ENCODE measurements at regions not wholly inside any gene's neighbourhood (a gene's known extent, or its start where the extent isn't known, plus 50 kb on each side); places are given as distances from the start of the nearest gene placed in this dataset.
"Not testable (repeated sequence)": the region's sequence is repeated elsewhere in the genome, so short reads cannot be mapped to it uniquely, and the experiment has no call there.

DNA sequence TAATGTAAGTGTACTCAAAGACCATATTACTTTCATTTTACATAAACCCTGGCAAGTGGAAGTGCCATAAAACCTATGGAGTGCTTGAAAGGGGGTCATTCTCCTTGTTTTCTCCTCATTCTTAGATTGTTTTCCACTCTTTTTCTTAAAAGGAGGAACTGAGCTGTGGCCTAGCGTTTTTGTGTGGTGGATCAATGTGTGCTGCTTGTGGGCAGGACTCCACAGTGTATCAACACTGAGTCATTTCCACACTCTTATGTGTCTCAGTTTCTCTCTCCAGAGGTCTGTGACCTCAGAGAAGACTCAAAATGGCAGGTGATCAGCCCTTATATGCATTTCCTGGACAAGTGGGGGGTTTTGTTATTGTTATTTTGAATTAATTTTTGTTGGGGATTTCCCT is 516.1 kb upstream of the CDH10 start:
- FAIRE-seq: no peak

- FAIRE-seq: no peak
These were observed 506.0 kb upstream of the CDH10 start for GRCh38 chr5:25150819-25151218.

DNA sequence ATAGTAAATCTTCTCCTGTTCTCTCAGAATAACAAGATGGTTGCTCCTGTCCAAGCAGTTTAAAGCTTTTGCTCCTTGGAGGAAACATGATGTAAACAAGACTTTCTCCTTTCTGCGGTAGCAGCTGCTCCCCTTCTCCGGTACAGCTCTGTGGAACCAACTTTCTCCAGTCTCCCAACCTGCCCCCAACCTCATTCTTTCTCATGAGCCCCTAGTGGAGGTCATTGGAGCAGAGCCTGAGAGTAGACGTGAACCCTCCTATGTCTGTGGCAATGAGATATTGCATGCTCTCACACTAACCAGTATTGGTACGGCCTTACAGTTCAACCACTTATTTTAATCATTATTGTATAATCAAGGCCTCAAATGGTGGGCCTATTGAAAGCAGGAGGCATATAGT is 483.8 kb upstream of the CDH10 start:
- no peak for FAIRE-seq

- no peak for FAIRE-seq
These were observed 474.9 kb upstream of the CDH10 start for GRCh38 chr5:25119650-25120049.

- FAIRE-seq: no peak
These were observed 463.1 kb upstream of the CDH10 start for GRCh38 chr5:25107853-25108252.

DNA sequence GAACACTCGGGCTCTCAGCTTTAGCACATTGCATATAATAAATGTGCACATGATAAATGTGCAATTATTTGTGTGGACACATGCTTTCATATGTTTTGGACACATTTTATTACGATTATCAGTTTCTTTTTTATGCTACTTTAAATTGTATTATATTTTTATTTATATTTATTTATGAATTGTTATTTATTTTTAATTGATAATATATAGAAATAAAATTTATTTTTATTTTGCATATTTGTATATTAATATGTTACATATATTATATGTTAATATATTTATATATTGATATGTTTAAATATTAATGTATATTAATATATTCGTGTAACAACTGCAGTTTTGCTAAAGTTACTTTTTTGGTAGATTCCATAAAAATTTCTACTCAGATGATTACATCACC is 454.8 kb upstream of the CDH10 start:
- peak; percentile 91 for FAIRE-seq

DNA sequence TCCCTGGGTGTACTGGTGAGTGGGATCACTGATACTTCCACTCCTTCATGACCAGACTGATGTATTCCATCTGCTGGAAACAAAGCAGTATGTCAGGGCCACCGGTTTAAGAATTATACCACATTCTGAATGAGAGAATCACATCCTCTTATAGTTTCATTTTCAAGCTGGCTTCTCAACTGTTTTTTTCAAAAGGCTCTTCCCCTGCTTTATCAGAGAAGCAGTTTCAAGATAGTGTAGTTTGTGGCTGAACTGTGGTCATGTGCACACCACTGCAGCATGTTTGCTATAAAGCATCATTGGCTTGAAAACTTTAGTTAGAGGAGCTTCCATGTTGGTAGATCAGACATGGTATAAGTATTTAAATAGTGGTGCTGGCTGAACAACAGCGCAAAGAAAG is 450.5 kb upstream of the CDH10 start:
- FAIRE-seq: no peak

DNA sequence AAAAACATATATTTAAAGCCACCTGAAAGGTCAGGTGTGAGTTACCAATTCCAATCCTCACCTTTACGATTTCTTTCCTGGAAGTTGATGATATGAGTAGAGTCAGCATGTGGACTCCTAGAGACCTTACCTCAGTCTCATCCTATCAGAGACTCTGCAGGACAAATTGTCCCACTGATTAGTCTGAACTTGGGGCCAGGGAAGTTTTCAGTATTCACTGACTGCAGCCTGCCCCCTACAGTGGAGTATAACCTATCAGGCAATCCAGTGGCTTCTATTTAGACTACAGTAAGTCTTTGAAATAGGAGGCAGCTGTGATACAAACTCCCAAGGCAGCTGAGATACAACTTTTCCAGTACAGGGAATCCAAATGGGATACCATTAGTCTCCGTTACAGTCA is 449.4 kb upstream of the CDH10 start:
- FAIRE-seq: no peak

DNA sequence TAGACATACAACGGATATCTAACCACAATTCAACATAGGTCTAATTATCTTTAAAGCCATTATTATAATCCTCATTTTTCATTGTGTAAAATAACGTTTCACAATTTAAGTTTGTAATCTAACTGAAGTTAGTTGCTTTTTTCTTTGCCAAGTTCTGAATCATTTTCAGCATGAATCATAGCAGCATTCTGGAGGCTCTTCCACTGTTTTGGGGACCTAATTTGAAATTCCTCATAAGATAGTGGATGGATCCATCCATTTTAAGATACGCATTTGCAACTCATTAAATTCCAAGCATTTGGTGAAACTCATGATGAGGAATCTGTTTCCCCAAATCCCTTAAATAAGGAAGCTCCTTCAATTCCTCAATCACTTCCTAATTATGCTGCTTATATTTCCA is 447.1 kb upstream of the CDH10 start:
- no peak for FAIRE-seq

DNA sequence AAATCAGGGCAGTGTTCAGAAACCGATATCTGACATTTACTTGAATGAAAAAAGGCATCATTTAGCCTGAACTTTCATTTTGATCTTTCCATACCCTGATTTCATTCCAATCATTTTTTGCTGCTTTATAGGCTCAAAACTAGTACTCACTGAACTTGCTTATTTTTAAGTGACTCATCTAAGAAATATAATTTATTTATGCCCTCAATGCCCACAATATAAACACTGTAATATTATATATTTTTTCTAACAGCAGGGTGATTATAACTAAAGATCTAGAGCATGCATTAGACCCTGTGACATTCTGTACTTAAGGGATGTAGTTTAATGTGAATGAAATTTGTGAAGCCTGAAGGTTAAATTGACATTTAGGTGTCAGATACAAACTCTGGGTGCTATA is 446.1 kb upstream of the CDH10 start:
- no peak for FAIRE-seq

DNA sequence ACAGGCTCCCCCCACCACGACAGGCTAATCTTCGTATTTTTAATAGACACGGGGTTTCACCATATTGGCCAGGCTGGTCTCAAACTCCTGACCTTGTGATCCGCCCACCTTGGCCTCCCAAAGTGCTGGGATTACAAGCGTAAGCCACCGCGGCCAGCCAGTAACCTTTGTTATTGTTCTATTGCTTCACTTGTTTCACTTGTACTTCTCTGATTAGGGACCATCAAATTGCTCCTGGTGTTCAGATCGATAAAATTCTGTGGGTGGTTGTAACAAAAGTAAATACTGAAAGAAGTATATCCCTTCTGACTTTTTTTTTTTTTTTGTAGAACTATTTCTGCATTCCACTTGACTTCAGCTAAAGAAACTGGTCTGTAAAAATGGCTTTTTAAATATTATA is 445.5 kb upstream of the CDH10 start:
- no peak for FAIRE-seq

- not testable (repeated sequence) for FAIRE-seq
These were observed 443.9 kb upstream of the CDH10 start for GRCh38 chr5:25088689-25089088.

DNA sequence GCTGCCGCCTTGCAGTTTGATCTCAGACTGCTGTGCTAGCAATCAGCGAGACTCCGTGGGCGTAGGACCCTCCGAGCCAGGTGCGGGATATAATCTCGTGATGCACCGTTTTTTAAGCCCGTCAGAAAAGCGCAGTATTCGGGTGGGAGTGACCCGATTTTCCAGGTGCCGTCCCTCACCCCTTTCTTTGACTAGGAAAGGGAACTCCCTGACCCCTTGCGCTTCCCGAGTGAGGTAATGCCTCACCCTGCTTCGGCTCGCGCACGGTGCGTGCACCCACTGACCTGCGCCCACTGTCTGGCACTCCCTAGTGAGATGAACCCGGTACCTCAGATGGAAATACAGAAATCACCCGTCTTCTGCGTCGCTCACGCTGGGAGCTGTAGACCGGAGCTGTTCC is 438.5 kb upstream of the CDH10 start:
- not testable (repeated sequence) for FAIRE-seq

DNA sequence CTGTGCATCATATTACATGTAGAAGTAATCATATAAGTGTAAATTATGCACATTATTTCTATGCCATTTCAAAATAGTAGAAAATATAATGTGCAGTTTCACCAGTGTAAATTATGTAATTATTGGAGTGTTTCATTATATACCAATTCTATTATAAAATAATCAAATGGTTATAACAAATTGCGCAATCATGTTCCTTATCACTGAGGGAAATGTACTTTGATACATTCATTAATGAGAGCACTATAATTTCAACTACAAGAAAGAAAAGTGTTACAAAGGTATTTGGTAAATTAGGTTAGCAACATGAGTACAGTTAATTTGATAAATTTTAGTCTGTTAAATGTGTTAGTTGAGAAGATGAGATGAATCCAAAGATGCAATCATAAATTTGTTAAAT is 421.5 kb upstream of the CDH10 start:
- FAIRE-seq: no peak

GRCh38 chr5:25064306-25064705 is 419.5 kb upstream of the CDH10 start:
- no peak for FAIRE-seq

DNA sequence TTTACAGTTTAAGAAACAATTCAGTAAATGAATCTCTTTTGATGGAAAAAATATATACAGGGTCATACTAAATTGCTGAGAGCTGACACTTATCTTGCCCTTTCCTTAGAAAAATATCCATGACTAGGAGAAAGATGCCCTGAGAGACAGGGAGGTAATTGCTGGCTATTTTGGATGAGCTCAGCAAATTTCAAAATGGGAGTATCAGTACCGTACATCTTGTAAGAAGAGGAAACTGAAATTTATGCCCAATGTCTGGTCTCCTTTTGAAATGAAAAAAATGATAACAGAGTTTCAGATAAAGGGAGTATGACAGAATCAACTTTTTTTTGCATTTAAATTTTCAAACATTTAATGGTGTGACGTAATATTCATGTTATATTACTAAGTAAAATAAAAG is 415.8 kb upstream of the CDH10 start:
- no peak for FAIRE-seq

- no peak for FAIRE-seq
These were observed 412.1 kb upstream of the CDH10 start for GRCh38 chr5:25056836-25057235.

- FAIRE-seq: no peak
These were observed 388.9 kb upstream of the CDH10 start for GRCh38 chr5:25033658-25034057.

- no peak for FAIRE-seq
These were observed 384.2 kb upstream of the CDH10 start for GRCh38 chr5:25029004-25029403.

- FAIRE-seq: no peak
These were observed 382.7 kb upstream of the CDH10 start for GRCh38 chr5:25027526-25027925.

DNA sequence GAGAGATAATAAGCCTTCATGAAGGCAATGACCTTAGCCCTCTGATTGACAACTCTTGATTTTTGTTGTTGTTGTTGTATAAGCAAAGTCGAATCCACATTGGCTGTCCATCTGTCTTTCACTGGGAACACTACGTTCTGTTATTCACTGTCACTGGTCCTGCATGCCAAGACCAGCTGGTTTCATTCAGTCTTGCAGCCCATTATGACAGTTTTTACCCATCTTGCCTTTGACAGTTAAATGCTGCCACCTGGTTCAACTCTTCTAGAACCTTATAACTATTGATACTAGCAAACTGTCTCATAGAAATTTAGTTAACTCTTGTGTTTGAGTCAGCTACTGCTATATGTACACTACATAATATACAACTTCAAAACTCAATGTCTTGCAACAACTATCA is 382.3 kb upstream of the CDH10 start:
- no peak for FAIRE-seq

DNA sequence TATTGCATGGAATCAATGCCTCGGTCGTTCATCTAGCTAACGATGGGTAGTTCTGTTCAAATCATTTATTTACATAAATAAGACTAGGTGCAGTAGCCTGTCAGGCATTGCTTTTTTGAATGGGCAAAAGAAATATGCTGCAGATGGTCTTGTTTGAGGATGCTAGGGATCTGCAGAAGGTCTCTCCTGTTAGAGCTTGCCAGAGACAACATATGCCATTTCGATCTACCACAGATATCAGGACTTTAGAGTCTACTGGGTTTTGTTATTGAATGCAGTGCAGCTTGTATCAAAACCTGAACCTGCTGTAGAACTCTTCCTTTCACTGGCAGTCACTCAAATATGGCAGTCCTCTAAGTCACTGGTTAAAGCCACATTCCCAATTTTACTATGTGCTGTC is 381.1 kb upstream of the CDH10 start:
- no peak for FAIRE-seq

DNA sequence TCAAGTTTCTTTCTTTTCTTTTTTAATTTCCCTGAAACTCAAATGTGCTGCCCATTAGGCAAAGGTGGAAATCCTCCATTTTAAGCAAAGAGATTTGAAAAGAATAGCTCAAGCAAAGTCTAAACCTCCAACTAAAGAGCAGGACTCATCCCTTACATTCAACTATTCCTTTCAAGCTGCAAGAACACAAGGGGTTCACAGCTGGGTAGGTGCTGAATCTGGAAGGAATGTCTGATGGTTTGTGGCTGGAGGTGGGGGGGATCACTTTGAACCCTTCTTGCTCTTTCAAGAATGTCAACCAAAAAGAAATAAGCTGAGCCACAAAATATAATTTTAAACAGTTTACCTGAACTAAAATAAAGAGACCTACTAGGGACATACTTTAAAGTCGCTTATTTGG is 375.7 kb upstream of the CDH10 start:
- no peak for FAIRE-seq

- FAIRE-seq: no peak
These were observed 364.3 kb upstream of the CDH10 start for GRCh38 chr5:25009063-25009462.

DNA sequence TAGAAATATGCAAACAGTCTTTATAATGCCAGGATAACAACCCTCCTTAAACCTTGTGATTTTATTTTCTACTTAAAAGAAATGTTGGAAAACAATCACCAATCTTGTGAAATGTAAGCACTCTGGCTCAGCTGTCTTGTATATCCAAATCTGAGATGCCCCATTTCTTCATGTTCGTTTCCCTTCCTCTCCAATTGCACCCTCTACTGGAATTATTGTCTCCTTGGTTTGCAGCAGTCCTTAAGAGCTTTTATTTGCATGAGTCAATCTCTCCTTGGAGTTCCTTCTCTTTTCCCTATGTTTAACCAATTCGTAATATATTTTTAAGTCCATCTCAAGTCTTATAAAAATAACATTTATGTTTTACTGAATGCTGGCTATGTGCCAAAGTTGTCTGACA is 362.0 kb upstream of the CDH10 start:
- FAIRE-seq: no peak

GRCh38 chr5:25006237-25006636 is 361.5 kb upstream of the CDH10 start:
- no peak for FAIRE-seq

Data from colon (tissue), 2 donors.